NCI-H2227 (cell line): ENCODE measurements at regions not wholly inside any gene's neighbourhood (a gene's known extent, or its start where the extent isn't known, plus 50 kb on each side); places are given as distances from the start of the nearest gene placed in this dataset.

Source experiments
- DNase-seq: peaks from one replicate; lab custom pipeline; 2025; ENCODE audit not compliant: unreplicated experiment; lab: John Stamatoyannopoulos, UW

DNA sequence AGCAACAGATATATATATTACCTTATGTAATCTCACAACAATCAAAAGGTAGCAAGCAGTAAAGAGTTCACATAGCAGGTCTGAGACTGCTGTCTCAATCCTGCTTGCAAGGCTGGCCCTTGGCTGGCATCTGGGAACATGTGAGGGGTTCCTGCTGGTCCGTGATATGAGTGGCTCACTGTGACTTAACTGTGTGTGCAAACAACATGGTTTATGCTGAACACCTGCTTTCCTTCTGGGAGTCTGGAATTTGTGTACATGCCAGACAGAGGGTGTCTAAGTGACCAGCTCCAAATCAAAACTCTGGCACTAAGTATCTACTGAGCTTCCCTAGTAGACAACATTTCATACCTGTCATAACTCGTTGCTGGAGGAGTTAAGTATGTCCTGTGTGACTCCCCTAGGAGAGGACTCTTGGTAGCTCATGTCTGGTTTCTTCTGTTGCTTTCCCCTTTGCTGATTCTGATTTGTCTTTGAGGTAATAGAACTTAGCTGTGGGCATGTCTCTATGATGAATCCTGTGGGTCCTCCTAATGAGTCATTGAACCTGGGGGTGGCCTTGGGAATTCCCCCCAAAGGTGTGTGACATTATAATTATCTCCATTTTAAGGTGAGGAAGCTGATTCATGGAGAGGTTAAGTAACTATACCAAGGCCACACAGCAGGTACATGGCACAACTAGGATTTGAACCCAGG lies 131.6 kb upstream of the NEDD9 start:
- no peak for DNase-seq

DNA sequence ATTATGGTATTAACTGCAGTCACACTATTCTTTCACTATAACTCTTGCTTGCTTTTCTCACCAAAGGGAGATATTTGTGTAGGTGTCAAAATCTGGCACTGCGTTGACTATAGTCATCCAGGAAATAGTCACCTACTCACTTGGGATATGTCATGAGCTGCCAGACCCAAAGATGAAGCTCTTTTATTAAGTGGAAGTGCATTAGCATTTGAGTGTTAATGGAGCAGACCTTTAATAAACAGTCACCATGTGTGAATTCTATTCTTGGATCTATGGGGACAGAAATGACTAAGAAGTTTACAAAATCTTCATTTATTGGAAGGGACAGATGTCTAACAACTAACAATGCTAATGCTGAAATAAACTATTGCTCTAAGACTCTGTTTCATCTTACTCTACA lies 130.1 kb upstream of the NEDD9 start:
- no peak for DNase-seq

DNA sequence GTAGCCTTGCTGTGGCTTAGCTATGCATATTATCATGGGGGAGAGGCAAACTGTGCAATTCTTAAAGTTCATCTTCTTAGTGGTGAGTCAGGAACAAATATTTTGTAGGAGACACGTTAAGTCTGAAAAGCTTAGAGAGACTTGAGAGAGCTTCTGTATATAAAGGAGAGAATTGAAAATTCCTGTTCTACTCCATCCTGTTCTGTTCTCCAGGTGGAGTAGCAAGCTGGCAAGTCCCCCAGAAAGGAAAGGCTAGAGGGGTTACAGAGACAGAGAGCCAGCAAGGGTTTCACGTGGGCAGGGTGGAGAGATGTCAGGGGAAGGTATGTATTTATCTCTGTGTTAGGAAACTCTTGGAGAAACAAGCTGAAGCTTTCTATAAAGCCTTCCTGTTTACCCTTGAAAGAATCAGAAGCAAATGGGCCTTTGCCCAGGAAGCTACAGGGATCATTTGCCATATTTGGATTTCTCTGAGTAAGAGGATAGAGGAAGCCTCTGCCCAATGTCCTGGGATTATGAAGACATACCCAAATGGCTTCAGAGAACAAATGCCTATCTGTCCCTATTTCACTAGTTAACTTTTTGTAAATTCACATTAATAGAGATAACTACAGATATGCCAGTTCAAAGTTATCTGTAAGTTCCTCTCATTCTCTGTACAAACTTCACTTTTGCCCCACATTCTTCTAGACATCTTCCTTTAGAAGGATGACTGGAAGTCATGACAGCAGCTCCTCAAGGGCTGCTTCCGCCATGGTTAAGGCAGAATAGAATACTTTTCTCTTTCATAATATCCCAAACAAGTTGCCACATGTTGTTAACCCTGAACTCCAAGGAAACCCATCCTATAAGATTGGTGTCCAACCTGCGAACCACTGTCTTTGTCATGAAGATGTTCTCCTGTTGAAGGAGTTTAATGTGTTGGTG lies 126.7 kb upstream of the NEDD9 start:
- DNase-seq, result no peak

DNA sequence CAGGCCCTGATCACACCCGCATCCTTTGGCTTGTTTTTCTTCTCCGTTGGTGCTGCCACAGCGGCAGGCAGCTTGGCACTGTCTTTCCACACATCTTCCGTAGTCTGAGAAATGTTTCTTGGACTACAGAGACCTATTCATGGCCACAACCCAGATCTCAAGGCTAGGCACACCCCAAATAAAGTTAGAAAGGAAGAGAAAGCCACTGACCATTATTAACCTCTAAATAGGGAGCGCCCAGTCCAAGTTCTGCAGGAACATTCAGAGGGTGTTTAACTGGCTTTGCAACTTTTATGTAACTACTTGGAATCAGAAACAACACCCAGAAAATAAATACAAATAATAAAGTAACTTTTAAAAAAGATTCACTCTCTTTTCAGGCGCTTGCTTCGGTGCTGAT lies 124.8 kb upstream of the NEDD9 start:
- no peak for DNase-seq

DNA sequence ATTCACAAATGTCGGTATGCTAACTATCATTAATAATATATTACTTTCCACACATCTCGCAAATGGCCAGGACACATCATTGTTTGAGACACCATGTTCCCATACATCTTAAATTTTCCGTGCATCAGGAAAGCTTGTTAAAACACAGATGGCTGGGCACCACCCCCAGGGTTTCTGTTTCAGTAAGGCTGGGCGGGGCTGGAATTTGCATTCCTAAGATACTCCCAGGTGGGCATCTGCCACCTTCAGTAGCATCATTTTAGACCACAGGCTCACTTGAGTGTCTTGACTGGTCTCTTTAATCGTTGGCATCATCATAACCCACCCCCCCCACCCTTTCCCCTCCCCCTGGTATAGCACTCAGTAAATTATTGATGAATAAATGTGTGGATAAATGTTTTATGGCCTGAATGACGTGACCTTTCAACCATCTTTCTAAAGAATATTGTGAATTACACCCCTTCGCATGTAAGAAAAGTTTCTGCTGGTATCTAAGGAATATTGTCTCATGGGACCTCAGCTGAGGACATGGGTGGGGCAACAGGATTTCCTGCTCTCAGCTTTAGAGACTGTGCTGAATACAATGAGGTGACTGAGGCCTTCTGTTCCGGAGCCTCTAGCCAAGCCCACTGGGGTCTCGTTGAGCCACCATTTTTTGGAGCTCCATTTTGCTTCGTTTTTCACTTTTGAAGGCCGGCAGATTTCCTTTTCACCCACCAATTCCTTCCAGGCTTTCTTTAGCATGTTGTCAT lies 124.1 kb upstream of the NEDD9 start:
- no peak for DNase-seq

DNA sequence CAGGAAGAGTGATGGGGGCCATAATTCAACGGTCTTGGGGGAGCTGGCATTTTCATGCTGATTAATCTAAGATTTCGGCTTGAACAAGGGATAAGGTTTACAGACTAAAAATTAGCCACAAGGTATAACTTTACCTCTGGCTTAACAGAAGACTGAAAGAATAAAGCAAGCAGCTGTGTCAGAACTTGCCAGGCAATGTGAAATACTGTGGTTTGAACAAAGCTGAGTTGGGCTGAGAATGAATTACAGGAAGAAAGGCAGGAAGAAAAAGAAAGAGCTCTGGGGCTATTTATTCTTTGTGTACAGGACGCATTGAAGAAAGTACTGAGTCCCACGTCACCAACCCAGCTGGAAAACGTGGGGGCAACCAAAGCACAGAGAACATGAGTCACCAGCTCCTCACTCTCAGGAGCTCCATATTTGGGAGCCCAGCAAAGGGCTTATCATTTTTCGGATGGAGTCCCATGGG lies 121.5 kb upstream of the NEDD9 start:
- no peak for DNase-seq

DNA sequence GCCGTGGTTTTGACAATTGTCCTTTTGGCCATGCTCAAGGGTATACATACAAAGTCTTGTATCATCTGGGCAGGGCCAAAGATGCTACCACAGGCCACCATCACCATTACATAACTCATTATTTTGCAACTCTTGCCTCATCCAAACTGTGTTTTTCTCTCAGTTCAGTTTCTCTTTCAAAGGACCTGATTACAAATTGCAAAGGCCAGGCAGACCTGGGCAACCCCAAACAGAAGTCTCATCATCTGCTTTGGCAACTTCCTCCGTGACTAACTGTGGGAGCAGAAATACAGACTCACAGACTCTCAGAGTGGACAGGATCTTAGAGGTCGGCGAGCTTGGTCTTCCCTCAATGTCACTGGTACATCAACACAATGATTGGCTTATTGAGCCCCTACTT lies 117.8 kb upstream of the NEDD9 start:
- no peak for DNase-seq

DNA sequence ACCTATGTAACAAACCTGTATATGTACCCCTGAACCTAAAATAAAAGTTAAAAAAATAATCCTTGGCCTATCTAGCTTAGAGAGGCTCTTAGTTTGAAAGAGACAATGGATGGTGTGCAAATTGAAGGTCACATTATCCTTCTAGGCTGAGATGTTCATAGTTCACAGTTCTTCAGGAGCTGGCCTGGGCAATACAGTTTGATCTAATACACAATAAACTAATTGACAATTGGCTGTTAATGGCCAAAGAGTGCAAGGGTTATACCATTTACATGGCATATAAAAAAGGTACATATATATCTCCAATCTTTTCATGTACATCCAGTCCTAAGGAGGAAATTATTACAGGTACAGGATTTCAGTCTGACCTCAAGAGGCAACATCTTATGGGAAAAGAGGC lies 117.4 kb upstream of the NEDD9 start:
- no peak for DNase-seq

DNA sequence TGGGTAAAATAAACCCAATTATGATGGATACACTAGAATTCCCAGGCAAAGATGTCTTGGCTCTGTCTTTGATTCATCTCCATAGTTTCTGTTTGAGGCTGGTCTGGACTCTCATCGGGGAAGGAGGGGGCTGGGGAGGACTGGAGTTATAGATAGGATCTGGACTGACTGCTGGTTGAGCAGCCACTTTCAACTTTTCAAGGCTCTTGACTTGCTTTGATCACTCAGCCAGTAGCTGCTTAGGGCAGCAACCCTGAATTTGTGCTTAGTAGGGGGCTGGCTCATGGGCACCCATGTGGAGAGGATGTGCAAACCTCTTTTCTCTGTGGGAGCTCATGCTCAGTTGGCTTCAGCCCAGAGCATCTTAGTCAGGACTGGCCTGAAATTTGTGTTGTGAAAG lies 114.0 kb upstream of the NEDD9 start:
- no peak for DNase-seq

DNA sequence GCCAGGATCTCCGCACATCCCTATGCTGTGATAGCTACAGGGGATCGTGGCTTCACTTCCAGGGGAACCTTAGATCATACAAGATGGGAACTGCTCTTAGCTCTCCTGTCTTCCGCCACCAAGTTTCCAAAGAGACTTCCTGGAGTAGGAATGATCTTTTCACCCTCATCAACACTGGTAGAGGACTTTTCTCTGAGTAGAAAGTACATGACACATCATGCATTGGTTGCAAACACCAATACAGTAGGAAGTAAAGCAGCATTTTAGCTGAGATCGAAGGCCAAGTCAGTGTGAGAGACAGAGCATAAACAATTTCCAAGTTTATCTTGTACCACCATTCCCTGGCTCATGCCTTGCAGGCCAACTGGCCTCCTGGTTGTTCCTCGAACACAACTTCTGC lies 113.1 kb upstream of the NEDD9 start:
- DNase-seq, result no peak

DNA sequence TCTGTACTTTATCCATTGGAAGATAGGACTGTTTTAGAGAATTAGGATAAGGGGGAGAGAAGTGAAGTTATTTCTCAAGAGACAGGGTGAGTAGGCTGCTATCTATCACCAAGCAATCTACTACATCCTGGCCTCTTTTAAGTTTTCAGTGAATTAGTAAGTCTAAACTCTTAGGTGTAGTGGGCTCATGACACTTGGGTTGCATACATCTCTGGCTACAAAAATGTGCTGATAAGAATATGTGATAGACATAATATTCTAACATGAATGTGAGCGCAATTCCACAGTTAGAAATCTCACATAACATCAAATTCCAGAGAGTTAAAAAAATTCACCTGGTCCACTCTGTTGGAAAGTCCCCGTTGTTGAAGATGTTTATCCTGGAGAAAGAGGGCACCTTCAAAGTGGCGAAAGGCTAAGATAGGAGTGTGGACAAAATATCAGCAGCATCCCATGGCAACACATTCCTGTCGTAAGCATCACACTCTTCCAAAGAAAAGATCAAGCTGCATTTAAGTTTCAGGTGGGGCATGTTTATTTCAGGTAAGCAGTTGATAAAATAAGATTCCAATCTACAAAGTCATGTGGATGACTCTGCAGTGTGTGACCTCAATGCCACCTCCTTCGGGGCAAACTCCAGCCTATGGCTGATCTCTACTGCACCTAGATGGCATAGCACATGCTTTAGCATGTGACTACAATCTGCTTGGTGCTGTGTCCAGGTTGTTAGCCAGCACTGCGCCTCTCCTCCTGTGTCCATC lies 111.7 kb upstream of the NEDD9 start:
- DNase-seq, result no peak

DNA sequence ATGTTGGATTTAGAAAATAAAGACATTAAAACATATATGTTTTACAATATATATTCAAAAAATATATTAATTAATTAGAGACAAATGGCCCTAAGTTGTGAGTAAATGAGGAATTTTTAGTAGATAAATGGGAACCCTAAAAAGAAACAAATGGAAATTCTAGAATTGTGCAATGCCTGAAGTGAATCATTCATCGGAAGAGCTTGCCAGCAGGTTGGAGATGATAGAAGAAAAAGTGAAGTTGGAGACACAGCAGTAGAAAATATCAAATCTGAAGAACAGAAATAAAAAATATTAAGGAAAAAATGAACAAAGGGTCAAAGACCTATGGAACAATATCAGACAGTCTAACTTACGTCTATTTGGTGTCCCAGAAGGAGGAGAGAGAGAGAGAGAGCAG lies 109.4 kb upstream of the NEDD9 start:
- DNase-seq, result no peak

DNA sequence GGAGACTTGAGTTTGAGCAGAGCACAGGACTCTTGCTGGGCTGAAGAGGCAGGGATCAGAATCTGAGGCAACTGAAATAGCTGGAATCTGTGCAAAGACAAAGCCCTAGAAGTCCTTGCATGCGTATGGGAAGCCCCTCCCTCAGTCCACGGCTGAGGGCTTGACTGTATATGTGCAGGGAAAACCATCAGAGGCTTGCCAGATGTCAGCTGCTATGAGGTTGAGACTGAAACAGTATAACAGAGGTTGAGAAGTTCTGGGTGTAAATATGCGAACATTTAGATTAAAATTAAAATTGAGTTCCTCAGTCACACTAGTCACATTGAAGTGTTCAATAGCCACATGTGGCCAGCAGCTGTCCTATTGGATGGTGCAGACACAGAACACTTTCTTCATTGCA lies 108.8 kb upstream of the NEDD9 start:
- DNase-seq, result no peak

DNA sequence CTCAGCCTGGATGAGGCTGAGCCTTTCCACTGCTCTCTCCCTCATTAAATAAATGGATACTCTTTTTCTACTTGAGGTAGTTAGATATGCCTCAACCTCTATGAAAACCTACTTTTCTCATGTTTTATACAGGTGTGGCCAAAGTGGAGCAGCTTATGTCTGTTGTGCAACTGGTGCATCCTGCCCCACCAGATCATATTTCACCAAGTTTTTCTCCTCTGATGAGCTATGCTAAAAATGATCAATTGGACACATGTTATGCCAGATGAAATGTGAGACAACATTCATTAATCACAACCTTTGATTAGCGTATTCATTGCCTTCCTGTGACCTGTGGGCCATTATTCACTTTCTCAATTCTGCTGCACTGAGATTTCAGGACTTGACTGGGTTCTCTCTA lies 106.9 kb upstream of the NEDD9 start:
- no peak for DNase-seq

DNA sequence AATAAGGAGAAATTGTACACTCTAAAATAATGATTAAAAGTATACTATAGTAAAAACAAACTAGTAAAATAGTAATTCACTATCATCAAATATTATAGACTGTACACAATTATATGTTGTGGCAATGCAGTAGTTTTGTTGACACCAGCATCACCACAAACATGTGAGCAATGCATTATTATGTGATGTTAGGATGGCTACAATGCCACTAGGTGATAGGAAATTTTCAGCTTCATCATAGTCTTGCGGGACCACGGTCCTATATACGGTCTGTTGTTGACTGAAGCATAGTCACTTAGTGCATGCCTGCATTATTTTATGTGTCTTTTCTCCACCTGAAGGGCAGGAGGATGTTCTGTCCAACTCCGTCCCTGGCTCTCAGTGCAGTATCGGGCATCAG lies 104.8 kb upstream of the NEDD9 start:
- no peak for DNase-seq

DNA sequence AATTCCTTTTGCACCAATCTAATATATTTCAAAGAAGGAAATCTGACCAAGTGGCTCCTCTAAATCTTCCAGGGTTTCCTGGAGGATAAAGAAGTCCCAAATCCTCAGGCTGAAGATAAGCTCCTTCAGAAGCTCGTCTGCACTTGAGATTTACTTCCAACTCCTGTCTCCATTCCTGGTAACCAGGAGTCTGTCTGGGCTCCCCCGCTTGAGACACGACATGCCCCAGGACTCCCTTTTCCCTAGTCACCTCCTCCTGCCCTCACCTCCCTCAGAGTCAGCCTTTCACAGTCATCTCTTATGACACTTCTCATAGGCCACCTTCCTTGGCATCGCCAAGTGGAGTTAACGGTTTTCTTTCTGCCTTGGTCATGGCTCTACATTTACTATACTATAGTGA lies 103.4 kb upstream of the NEDD9 start:
- no peak for DNase-seq

DNA sequence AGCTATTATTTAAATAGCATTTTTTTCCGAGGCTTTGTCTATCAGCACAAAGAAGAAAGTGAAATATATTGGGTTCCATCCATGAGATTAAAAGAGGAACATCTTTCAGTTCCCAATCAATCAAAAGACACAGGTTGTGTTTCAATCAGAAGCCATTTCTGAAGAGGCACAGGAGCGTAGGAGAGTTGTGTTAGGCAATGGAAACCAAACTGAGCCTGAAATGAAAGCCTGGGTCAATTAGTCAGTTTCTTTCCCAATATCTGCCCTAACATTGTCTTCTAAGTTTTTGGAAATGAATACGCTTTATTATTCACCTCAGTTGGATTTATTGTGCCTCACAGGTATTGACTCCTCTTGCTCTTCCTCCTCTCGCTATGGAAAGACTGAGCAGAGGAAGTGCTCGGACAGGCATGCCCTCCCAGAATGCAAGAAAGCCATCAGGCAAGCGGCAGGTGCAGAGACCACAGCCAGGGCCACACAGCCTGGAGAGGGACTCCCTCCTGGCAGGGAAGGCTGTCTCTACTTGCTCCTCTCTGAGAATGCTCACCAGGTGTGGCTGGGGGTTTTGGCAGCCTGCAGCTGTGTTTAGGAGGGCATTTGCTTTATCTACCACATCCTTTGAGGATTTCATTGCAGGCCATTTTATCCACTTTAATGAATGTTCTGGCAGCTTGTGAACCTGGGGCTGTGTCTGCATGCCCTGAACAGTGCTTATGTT lies 100.8 kb upstream of the NEDD9 start:
- no peak for DNase-seq

DNA sequence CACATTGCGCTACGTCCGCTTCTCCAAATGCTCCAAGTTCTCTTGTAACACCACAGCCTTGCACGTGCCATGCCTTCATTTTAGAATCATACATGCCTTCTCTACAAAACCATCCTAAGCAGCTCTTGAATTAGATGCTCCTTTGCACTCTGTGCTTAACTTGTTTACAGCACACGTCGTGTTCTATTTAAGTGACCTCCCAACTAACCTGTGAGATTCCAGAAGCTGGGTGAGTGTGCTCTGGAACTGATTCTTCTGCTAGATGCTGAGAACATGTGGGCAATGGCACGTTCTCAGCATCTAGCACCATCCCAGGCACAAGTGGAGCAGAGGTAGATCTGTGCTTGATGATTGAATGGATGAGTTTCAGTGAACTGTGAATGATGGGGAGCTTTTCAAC lies 100.0 kb upstream of the NEDD9 start:
- DNase-seq, result no peak

DNA sequence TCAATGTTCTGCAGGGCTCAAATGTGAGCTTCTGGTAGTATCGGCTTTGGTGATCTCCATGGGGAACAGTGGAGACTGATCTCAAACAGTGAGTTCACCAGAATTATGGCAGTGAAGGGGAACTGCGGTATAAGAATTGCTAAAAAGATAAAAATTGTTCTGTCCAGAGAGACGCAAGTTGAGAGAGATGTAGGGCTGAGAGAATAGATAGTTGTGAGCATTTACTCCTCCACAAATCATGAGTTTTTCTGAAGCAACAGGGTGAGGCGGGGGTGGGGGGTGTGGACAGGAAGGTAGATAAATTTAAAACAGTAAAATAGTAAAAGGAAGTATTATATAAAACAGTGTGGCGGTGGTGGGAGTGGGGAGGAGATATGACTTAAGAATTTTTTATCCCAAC lies 98.6 kb upstream of the NEDD9 start:
- no peak for DNase-seq

DNA sequence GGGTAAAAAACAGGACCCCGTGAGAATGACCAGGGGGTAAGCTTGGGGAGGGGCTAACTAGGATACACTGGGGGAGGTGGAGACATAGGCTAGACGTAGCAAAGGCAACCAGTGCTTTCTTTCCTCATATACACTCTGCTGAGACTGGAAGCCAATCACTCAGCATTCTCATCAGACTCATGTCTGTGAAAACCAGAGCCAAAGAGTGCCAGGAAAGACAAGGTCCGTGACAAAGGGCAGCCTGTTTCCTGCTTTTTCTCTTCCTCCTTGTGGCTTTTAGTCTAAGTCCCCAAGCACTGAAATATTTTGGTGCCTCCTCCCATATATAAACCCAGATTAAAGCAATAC lies 97.9 kb upstream of the NEDD9 start:
- no peak for DNase-seq
